CD4-positive, alpha-beta T cell (primary cell): ENCODE measurements at regions not wholly inside any gene's neighbourhood (a gene's known extent, or its start where the extent isn't known, plus 50 kb on each side); places are given as distances from the start of the nearest gene placed in this dataset.
"Not testable (repeated sequence)": the region's sequence is repeated elsewhere in the genome, so short reads cannot be mapped to it uniquely, and the experiment has no call there.

Experiments
- ATAC-seq: fragments of 200-7000 bp; cut with Tn5 transposase; one replicate; pipeline ENCODE4 v1.10.0; 2022; ENCODE audit warnings: mild to moderate bottlenecking; ENCODE audit not compliant: poor library complexity
- CTCF ChIA-PET: fragments of 350-600 bp; sonication (Branson Sonifier 250); formaldehyde crosslinking; loops from one replicate; lab custom pipeline; 2021; ENCODE audit warnings: antibody characterized with exemption, inconsistent platforms; lab: Charles Lee
- POLR2A ChIA-PET: fragments of 350-600 bp; sonication (Branson Sonifier 250); formaldehyde crosslinking; loops from one replicate; lab custom pipeline; 2021; ENCODE audit warnings: antibody characterized with exemption, inconsistent platforms; lab: Charles Lee
- DNase-seq, 14 experiments: peaks; one replicate each; pipeline ENCODE4 v3.0.0-alpha.2; 2013 to 2020; ENCODE audit warnings: mixed read lengths in 2 of 14
- H3K27ac ChIP-seq, 2 donors: one replicate each; pipeline versions ENCODE4 v1.5.1 to v1.7.0; 2013; ENCODE audit warnings: low read length in 2 of 2, low read depth in 1 of 2, mild to moderate bottlenecking in 1 of 2
- H3K27me3 ChIP-seq, 2 experiments: 1 replicate in 1 of 2; 2 replicates in 1 of 2; pipeline versions ENCODE4 v1.6.1 to v1.7.0; 2013; ENCODE audit warnings: low read length in 2 of 2, control low read depth in 1 of 2, mild to moderate bottlenecking in 1 of 2, moderate library complexity in 1 of 2; ENCODE audit not compliant: insufficient read depth in 2 of 2, control insufficient read depth in 1 of 2
- H3K36me3 ChIP-seq: one replicate; pipeline ENCODE4 v1.6.1; 2013; ENCODE audit warnings: low read length, control low read depth; ENCODE audit not compliant: insufficient read depth
- H3K4me1 ChIP-seq: one replicate; pipeline ENCODE4 v1.6.1; 2013; ENCODE audit warnings: low read length, control low read depth; ENCODE audit not compliant: insufficient read depth
- H3K4me3 ChIP-seq: one replicate; pipeline ENCODE4 v1.5.1; 2013; ENCODE audit warnings: mild to moderate bottlenecking, low read length, moderate library complexity
- H3K9me3 ChIP-seq, 2 experiments: 1 replicate in 1 of 2; 2 replicates in 1 of 2; pipeline versions ENCODE4 v1.6.1 to v1.7.0; 2013; ENCODE audit warnings: low read length in 2 of 2, mild to moderate bottlenecking in 2 of 2, control low read depth in 1 of 2, moderate library complexity in 1 of 2; ENCODE audit not compliant: control insufficient read depth in 1 of 2, insufficient read depth in 1 of 2
- H3K27ac Mint-ChIP-seq: one replicate; pipeline ENCODE4 v1.8.0; 2020; ENCODE audit warnings: mixed read lengths
- H3K27me3 Mint-ChIP-seq: one replicate; pipeline ENCODE4 v1.8.0; 2021; ENCODE audit warnings: mixed read lengths
- H3K36me3 Mint-ChIP-seq: one replicate; pipeline ENCODE4 v1.8.0; 2021; ENCODE audit warnings: low read depth, mixed read lengths
- H3K4me1 Mint-ChIP-seq: one replicate; pipeline ENCODE4 v1.8.0; 2021; ENCODE audit warnings: low read depth, mixed read lengths
- H3K4me3 Mint-ChIP-seq: one replicate; pipeline ENCODE4 v1.8.0; 2020; ENCODE audit warnings: mild to moderate bottlenecking, mixed read lengths
- H3K9me3 Mint-ChIP-seq: one replicate; pipeline ENCODE4 v1.8.0; 2020; ENCODE audit warnings: mixed read lengths
- intact Hi-C, 2 experiments: fragments of 100-400 bp; cut with DNase I in 1 of 2; cut with micrococcal nuclease in 1 of 2; formaldehyde crosslinking; loops; one replicate each; pipeline versions ENCODE4 v1.15.1 to v1.9.0; 2023 to 2025; cut with DNase I, micrococcal nuclease
- TF ChIP-seq, protein P1 (sequence below): fragments of 200-600 bp; IDR thresholded peaks from one replicate; pipeline ENCODE4 v1.8.0; 2022; ENCODE audit warnings: antibody characterized with exemption, mild to moderate bottlenecking

GRCh38 chr6:43883847-43884651 lies 114.0 kb downstream of the VEGFA start:
- no peaks in the 10 kb centered on the region for H3K9me3 Mint-ChIP-seq
- no peak overlapping the region for H3K4me3 ChIP-seq
- DNase-seq (peak in 3 of 14 experiments; percentile 4 to 28 (median 26)), ATAC-seq (no peak)
- H3K27ac ChIP-seq, result no peak overlapping the region
- no peaks in the 10 kb centered on the region for H3K36me3 Mint-ChIP-seq
- H3K27ac Mint-ChIP-seq, result no peak overlapping the region
- no peaks in the 10 kb centered on the region for H3K36me3 ChIP-seq
- H3K27me3 ChIP-seq, result no peaks in the 10 kb centered on the region
- TF ChIP-seq, protein P1, sequence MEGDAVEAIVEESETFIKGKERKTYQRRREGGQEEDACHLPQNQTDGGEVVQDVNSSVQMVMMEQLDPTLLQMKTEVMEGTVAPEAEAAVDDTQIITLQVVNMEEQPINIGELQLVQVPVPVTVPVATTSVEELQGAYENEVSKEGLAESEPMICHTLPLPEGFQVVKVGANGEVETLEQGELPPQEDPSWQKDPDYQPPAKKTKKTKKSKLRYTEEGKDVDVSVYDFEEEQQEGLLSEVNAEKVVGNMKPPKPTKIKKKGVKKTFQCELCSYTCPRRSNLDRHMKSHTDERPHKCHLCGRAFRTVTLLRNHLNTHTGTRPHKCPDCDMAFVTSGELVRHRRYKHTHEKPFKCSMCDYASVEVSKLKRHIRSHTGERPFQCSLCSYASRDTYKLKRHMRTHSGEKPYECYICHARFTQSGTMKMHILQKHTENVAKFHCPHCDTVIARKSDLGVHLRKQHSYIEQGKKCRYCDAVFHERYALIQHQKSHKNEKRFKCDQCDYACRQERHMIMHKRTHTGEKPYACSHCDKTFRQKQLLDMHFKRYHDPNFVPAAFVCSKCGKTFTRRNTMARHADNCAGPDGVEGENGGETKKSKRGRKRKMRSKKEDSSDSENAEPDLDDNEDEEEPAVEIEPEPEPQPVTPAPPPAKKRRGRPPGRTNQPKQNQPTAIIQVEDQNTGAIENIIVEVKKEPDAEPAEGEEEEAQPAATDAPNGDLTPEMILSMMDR, result no peak
- no peak overlapping the region for H3K4me3 Mint-ChIP-seq
- ChIA-PET CTCF (no interaction called here), POLR2A (no interaction called here)
- no peaks in the 10 kb centered on the region for H3K4me1 Mint-ChIP-seq
- H3K4me1 ChIP-seq, result no peaks in the 10 kb centered on the region
- peaks cover 13% of the 10 kb centered on the region for H3K27me3 Mint-ChIP-seq
- H3K9me3 ChIP-seq, result no peaks in the 10 kb centered on the region
- intact Hi-C loops, result no loop called here

- H3K27ac ChIP-seq, H3K27me3 Mint-ChIP-seq, H3K27me3 ChIP-seq, ATAC-seq, H3K9me3 ChIP-seq, H3K36me3 Mint-ChIP-seq, H3K4me3 Mint-ChIP-seq, DNase-seq, H3K4me1 ChIP-seq, H3K27ac Mint-ChIP-seq, H3K4me3 ChIP-seq, POLR2A ChIA-PET, H3K4me1 Mint-ChIP-seq, intact Hi-C loops, H3K9me3 Mint-ChIP-seq, CTCF ChIA-PET, H3K36me3 ChIP-seq: not testable (repeated sequence)
These were observed 112.9 kb downstream of the VEGFA start for GRCh38 chr6:43882690-43883448.

- H3K4me1 Mint-ChIP-seq, result no peaks in the 10 kb centered on the region
- no peak overlapping the region for H3K4me3 ChIP-seq
- ChIA-PET POLR2A (no interaction called here), CTCF (no interaction called here)
- no peaks in the 10 kb centered on the region for H3K36me3 Mint-ChIP-seq
- TF ChIP-seq, protein P1, result no peak
- no peaks in the 10 kb centered on the region for H3K27me3 ChIP-seq
- intact Hi-C loops, result no loop called here
- DNase-seq (no peak), ATAC-seq (no peak)
- no peak overlapping the region for H3K27ac Mint-ChIP-seq
- no peaks in the 10 kb centered on the region for H3K9me3 ChIP-seq
- no peaks in the 10 kb centered on the region for H3K9me3 Mint-ChIP-seq
- no peak overlapping the region for H3K4me3 Mint-ChIP-seq
- H3K36me3 ChIP-seq, result no peaks in the 10 kb centered on the region
- no peaks in the 10 kb centered on the region for H3K27me3 Mint-ChIP-seq
- no peak overlapping the region for H3K27ac ChIP-seq
- H3K4me1 ChIP-seq, result no peaks in the 10 kb centered on the region
These were observed 110.5 kb downstream of the VEGFA start for GRCh38 chr6:43880236-43881137.
